Neural cell (in vitro differentiated cells): ENCODE measurements at regions not wholly inside any gene's neighbourhood (a gene's known extent, or its start where the extent isn't known, plus 50 kb on each side); places are given as distances from the start of the nearest gene placed in this dataset.

Experiments used
- H2AFZ ChIP-seq: fragments of 200-600, 300-800 bp; sonication (generic), shearing (Covaris generic); 2 replicates; pipeline ENCODE4 v1.6.0; 2014; ENCODE audit warnings: low read depth, mild to moderate bottlenecking, antibody characterized with exemption, low read length, moderate library complexity
- H3F3A ChIP-seq: fragments of 200-600 bp; shearing (Covaris generic); 2 replicates; pipeline ENCODE4 v1.6.1; 2016; ENCODE audit warnings: mild to moderate bottlenecking, moderate library complexity, mixed read lengths, antibody characterized with exemption, low read length; ENCODE audit not compliant: insufficient read depth, poor library complexity, severe bottlenecking
- H3K27ac ChIP-seq: fragments of 200-600, 300-800 bp; sonication (generic), shearing (Covaris generic); 2 replicates; pipeline ENCODE4 v1.5.1; 2014; ENCODE audit warnings: mild to moderate bottlenecking, low read length, moderate library complexity
- H3K27me3 ChIP-seq: fragments of 300-800, 200-600 bp; sonication (generic), shearing (Covaris generic); 2 replicates; pipeline ENCODE4 v1.6.0; 2014; ENCODE audit warnings: mild to moderate bottlenecking, low read depth, low read length, moderate library complexity; ENCODE audit not compliant: insufficient read depth
- H3K36me3 ChIP-seq: fragments of 300-800, 200-600 bp; sonication (generic), shearing (Covaris generic); 2 replicates; pipeline ENCODE4 v1.5.1; 2014; ENCODE audit warnings: mild to moderate bottlenecking, antibody characterized with exemption, low read length, moderate library complexity; ENCODE audit not compliant: insufficient read depth
- H3K4me2 ChIP-seq: fragments of 300-800, 200-600 bp; sonication (generic), shearing (Covaris generic); 2 replicates; pipeline ENCODE4 v1.6.0; 2014; ENCODE audit warnings: mild to moderate bottlenecking, low read length
- H3K4me3 ChIP-seq: fragments of 300-800, 200-600 bp; sonication (generic), shearing (Covaris generic); 2 replicates; pipeline ENCODE4 v1.5.1; 2014; ENCODE audit warnings: mild to moderate bottlenecking, low read length, moderate library complexity
- H3K79me2 ChIP-seq: fragments of 200-600 bp; shearing (Covaris generic); replicated peaks from 2 replicates; pipeline ENCODE4 v1.6.0; 2014; ENCODE audit warnings: mild to moderate bottlenecking, low read length, moderate library complexity; ENCODE audit not compliant: insufficient read depth
- H3K9ac ChIP-seq: fragments of 300-800, 200-600 bp; sonication (generic), shearing (Covaris generic); 2 replicates; pipeline ENCODE4 v1.6.1; 2016; ENCODE audit warnings: mild to moderate bottlenecking, low read length, mixed read lengths
- H3K9me2 ChIP-seq: fragments of 200-600 bp; shearing (Covaris generic); 2 replicates; pipeline ENCODE4 v1.6.1; 2016; ENCODE audit warnings: mild to moderate bottlenecking, low read length, mixed read lengths; ENCODE audit not compliant: insufficient read depth
- H3K9me3 ChIP-seq: fragments of 200-600, 300-800 bp; sonication (generic), shearing (Covaris generic); 2 replicates; pipeline ENCODE4 v1.6.1; 2016; ENCODE audit warnings: mild to moderate bottlenecking, mixed run types, low read length, moderate library complexity, mixed read lengths
- H4K20me1 ChIP-seq: fragments of 200-600 bp; shearing (Covaris generic); 2 replicates; pipeline ENCODE4 v1.6.1; 2016; ENCODE audit warnings: mild to moderate bottlenecking, mixed run types; ENCODE audit not compliant: insufficient read depth
- EP300 ChIP-seq: fragments of 450-650 bp; conservative IDR thresholded peaks from 2 replicates; pipeline ENCODE4 v1.6.1; 2014; ENCODE audit warnings: antibody characterized with exemption, mild to moderate bottlenecking, moderate library complexity; ENCODE audit not compliant: poor library complexity, severe bottlenecking
- EZH2 ChIP-seq: fragments of 200-600, 300-800 bp; shearing (Covaris generic), sonication (generic); IDR thresholded peaks from 2 replicates; pipeline ENCODE4 v1.6.1; 2014; ENCODE audit warnings: antibody characterized with exemption, low read length, borderline replicate concordance, mild to moderate bottlenecking; ENCODE audit not compliant: insufficient read depth, poor library complexity, severe bottlenecking
- MXI1 ChIP-seq: fragments of 450-650 bp; conservative IDR thresholded peaks from 2 replicates; pipeline ENCODE4 v1.6.1; 2014; ENCODE audit warnings: antibody characterized with exemption, mild to moderate bottlenecking; ENCODE audit not compliant: poor library complexity, severe bottlenecking
- POLR2AphosphoS5 ChIP-seq: IDR thresholded peaks from 2 replicates; pipeline ENCODE4 v1.6.1; 2012
- RAD21 ChIP-seq: fragments of 450-650 bp; conservative IDR thresholded peaks from 2 replicates; pipeline ENCODE4 v1.6.1; 2014; ENCODE audit warnings: antibody characterized with exemption, mild to moderate bottlenecking, moderate library complexity
- REST ChIP-seq: IDR thresholded peaks from 2 replicates; pipeline ENCODE4 v1.6.1; 2012; ENCODE audit warnings: borderline replicate concordance
- SMC3 ChIP-seq: fragments of 450-650 bp; conservative IDR thresholded peaks from 2 replicates; pipeline ENCODE4 v1.6.1; 2014; ENCODE audit warnings: antibody characterized with exemption, mild to moderate bottlenecking, moderate library complexity; ENCODE audit not compliant: poor library complexity
- TAF1 ChIP-seq: IDR thresholded peaks from 2 replicates; pipeline ENCODE4 v1.6.1; 2012; ENCODE audit warnings: low read depth
- TF ChIP-seq, protein P1 (sequence below): fragments of 450-650 bp; IDR thresholded peaks from 2 replicates; pipeline ENCODE4 v1.5.1; 2014; ENCODE audit warnings: antibody characterized with exemption, mild to moderate bottlenecking, moderate library complexity; ENCODE audit not compliant: poor library complexity, severe bottlenecking

DNA sequence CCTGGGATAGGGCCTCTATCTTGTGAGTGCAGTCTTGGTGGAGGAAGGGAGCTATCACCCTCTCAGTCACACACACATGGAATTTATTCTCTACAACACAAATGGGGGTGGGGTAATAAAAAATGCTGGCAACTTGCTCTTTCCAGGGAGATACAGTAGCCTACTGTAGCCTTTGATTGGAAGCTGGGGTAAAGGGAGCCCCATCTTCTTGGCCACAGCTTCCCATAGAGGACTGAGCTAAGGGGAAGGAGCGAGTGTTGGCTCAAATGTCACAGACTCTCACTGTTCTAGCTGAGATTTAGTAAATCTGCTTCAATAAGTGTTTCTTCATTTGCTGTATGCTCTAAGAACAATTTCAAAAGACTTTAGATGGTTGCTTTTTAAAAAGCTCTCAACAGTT, 222.2 kb upstream of the CXCL12 start:
- Histone ChIP-seq H3K27me3 (no peaks in the 10 kb centered on the region), H3K79me2 (no peaks in the 10 kb centered on the region), H4K20me1 (no peaks in the 10 kb centered on the region), H3F3A (no peaks in the 10 kb centered on the region), H3K27ac (no peak overlapping the region), H3K4me3 (no peak overlapping the region), H3K36me3 (no peaks in the 10 kb centered on the region), H3K9ac (no peak overlapping the region), H3K9me2 (no peaks in the 10 kb centered on the region), H3K9me3 (no peaks in the 10 kb centered on the region), H2AFZ (no peak overlapping the region), H3K4me2 (no peak overlapping the region)
- TF ChIP-seq EZH2 (no peak), POLR2AphosphoS5 (no peak), TAF1 (no peak), SMC3 (no peak), REST (no peak), RAD21 (no peak), MXI1 (no peak), EP300 (no peak)
- TF ChIP-seq, protein P1, sequence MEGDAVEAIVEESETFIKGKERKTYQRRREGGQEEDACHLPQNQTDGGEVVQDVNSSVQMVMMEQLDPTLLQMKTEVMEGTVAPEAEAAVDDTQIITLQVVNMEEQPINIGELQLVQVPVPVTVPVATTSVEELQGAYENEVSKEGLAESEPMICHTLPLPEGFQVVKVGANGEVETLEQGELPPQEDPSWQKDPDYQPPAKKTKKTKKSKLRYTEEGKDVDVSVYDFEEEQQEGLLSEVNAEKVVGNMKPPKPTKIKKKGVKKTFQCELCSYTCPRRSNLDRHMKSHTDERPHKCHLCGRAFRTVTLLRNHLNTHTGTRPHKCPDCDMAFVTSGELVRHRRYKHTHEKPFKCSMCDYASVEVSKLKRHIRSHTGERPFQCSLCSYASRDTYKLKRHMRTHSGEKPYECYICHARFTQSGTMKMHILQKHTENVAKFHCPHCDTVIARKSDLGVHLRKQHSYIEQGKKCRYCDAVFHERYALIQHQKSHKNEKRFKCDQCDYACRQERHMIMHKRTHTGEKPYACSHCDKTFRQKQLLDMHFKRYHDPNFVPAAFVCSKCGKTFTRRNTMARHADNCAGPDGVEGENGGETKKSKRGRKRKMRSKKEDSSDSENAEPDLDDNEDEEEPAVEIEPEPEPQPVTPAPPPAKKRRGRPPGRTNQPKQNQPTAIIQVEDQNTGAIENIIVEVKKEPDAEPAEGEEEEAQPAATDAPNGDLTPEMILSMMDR: no peak

DNA sequence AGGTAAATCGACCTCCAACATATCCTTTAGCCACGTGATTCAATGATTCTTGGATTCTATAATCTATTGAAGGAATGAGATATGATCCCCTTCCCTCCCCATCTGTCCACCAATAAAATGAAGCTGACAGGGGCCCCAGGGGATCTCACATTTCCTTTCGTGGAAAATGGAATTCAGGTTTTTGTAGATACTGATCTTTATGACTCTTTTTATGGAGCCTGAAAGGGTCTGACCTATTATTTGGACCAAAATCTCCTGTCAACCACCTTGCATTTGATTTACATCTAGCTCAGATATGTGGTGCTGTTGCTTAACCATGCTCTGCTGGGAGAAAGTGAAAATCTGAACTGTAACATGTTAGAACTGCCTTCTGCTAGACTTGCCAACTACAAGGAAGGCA, 234.0 kb upstream of the CXCL12 start:
- no peaks in the 10 kb centered on the region for H3K9me3 ChIP-seq
- no peak overlapping the region for H3K27ac ChIP-seq
- no peaks in the 10 kb centered on the region for H3K36me3 ChIP-seq
- H3F3A ChIP-seq: no peaks in the 10 kb centered on the region
- no peaks in the 10 kb centered on the region for H4K20me1 ChIP-seq
- H3K9me2 ChIP-seq: no peaks in the 10 kb centered on the region
- no peak overlapping the region for H3K4me2 ChIP-seq
- TF ChIP-seq TAF1 (no peak), REST (no peak), SMC3 (no peak), RAD21 (no peak), EP300 (no peak), EZH2 (no peak), POLR2AphosphoS5 (no peak), MXI1 (no peak)
- TF ChIP-seq, protein P1: no peak
- H3K4me3 ChIP-seq: no peak overlapping the region
- no peaks in the 10 kb centered on the region for H3K79me2 ChIP-seq
- no peak overlapping the region for H3K9ac ChIP-seq
- no peaks in the 10 kb centered on the region for H3K27me3 ChIP-seq
- no peak overlapping the region for H2AFZ ChIP-seq
